ENCODE measurements at regions not wholly inside any gene's neighbourhood (a gene's known extent, or its start where the extent isn't known, plus 50 kb on each side); places are given as distances from the start of the nearest gene placed in this dataset.

GRCh38 chr3:98991393-98991792 lies 89.9 kb upstream of the DCBLD2 start:
- TF ChIP-seq CTCF (IDR thresholded peaks at IDR 0.05; ENCODE audit: borderline replicate concordance, insufficient read depth, low read depth, low read length) = no peak
- no peak overlapping the region for H3K4me3 ChIP-seq (ENCODE audit: low read depth, low read length)

DNA sequence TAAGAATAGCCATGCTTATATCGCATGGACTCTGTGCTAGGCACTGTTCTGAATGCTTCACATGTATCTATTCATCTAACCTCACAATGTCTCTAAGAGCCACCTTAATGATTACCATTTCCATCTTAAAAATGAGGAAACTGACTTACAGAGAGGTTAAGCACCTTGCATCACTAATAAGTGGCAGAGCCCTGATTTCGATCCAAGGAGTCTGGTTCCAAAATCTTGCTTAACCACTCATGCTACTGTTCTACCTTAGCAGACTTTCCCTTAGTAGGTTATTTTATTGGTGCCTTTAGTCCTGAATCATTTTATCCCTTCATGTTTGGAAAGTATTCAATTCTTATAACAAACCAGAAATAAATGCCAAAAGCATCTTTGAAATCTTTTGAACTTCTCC lies 89.2 kb upstream of the DCBLD2 start:
- no peak for TF ChIP-seq CTCF (IDR thresholded peaks at IDR 0.05; ENCODE audit: borderline replicate concordance, insufficient read depth, low read depth, low read length)
- H3K4me3 ChIP-seq (ENCODE audit: low read depth, low read length) = no peak overlapping the region

GRCh38 chr3:98986073-98986472 lies 84.6 kb upstream of the DCBLD2 start:
- TF ChIP-seq CTCF (IDR thresholded peaks at IDR 0.05; ENCODE audit: borderline replicate concordance, insufficient read depth, low read depth, low read length) = no peak
- no peak overlapping the region for H3K4me3 ChIP-seq (ENCODE audit: low read depth, low read length)

DNA sequence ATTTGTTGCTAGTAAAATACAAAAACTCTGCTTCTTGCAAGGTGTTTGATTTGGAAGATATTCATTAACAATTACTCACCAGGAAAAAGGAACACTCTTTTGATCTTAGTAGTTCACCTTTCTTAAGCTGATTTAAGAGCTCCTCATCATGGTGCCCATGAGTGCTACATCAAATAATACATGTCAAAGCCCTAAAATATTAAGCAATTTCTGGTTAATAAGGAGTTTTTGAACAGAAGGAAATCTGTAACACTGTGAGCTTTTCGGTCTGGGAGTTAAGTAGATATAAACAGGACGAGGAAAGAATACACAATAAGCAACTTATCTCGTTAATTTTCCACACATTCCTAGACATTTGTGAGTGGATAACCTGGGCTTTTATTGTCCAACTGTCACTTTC lies 83.9 kb upstream of the DCBLD2 start:
- no peak overlapping the region for H3K4me3 ChIP-seq (ENCODE audit: low read depth, low read length)
- no peak for TF ChIP-seq CTCF (IDR thresholded peaks at IDR 0.05; ENCODE audit: borderline replicate concordance, insufficient read depth, low read depth, low read length)

- TF ChIP-seq CTCF (IDR thresholded peaks at IDR 0.05; ENCODE audit: borderline replicate concordance, insufficient read depth, low read depth, low read length) = no peak
- H3K4me3 ChIP-seq (ENCODE audit: low read depth, low read length) = no peak overlapping the region
These were observed 82.5 kb upstream of the DCBLD2 start for GRCh38 chr3:98984024-98984423.

- no peak overlapping the region for H3K4me3 ChIP-seq (ENCODE audit: low read depth, low read length)
- no peak for TF ChIP-seq CTCF (IDR thresholded peaks at IDR 0.05; ENCODE audit: borderline replicate concordance, insufficient read depth, low read depth, low read length)
These were observed 80.9 kb upstream of the DCBLD2 start for GRCh38 chr3:98982351-98982750.

- no peak overlapping the region for H3K4me3 ChIP-seq (ENCODE audit: low read depth, low read length)
- TF ChIP-seq CTCF (IDR thresholded peaks at IDR 0.05; ENCODE audit: borderline replicate concordance, insufficient read depth, low read depth, low read length) = no peak
These were observed 79.6 kb upstream of the DCBLD2 start for GRCh38 chr3:98980915-98981596.

All from GM12875 (cell line).